OCI-M2 (cell line): ENCODE measurements at regions not wholly inside any gene's neighbourhood (a gene's known extent, or its start where the extent isn't known, plus 50 kb on each side); places are given as distances from the start of the nearest gene placed in this dataset.

Experiments used
- DNase-seq: peaks from one replicate; lab custom pipeline; 2025; ENCODE audit not compliant: unreplicated experiment; lab: John Stamatoyannopoulos, UW

GRCh38 chr15:96720251-96720650 is 389.8 kb downstream of the NR2F2 start:
- no peak for DNase-seq

GRCh38 chr15:96720656-96721055 is 390.2 kb downstream of the NR2F2 start:
- DNase-seq: no peak

DNA sequence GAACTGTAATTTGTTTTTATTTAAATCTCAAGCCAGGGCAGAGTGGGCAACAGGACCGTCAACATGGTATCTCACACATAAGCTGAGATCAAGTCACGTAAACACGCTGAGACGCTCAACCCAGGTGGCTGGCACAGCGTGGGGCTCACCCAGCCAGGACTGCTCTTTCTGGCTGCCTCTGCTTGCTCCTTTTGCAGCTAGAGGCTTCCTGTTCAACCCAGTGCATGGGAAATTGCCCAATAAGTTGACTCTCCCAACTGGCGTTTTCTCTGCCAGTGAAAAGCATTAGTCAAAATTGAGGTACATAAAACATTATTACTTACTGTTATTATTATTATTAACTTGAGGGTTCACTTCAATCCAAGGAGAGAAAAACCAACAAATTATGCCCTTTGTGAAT is 398.1 kb downstream of the NR2F2 start:
- no peak for DNase-seq

DNA sequence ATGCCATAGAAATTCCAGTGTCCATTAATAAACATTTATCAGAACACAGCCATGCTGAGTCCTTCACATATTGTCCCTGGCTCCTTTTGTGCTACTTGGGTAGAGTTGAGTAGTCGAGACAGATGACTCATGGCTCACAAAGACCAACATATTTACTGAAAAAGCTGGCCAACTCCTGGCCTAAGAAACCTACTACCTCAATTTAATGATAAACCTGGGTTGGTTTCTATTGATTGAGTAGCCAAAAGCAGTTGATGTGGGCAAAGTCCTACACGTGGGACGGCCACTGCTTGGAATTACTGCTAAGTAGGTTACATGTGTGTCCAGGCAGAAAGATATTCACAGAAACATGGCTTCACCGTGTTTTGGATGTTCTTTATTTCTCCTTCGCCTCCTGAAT is 402.2 kb downstream of the NR2F2 start:
- no peak for DNase-seq

DNA sequence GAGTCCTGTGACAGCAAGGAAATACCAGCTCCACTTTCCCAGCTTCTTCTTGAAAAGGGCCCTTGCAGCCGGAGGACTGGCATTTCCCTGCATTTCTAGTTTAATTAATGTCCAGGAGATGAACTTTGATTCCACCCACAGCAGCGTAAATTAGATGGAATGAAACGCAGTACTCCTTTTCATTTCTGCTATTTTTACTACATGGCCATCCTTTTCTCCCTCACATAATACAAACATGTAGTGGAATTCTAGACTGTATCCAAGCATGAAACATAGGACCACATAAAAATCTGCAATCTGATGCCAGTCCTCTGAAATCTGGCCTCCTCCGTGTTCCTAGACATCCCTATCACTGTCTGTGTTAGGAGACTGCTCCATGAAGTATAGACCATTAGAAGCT is 403.2 kb downstream of the NR2F2 start:
- no peak for DNase-seq

GRCh38 chr15:96735632-96736240 is 405.2 kb downstream of the NR2F2 start:
- DNase-seq: no peak

DNA sequence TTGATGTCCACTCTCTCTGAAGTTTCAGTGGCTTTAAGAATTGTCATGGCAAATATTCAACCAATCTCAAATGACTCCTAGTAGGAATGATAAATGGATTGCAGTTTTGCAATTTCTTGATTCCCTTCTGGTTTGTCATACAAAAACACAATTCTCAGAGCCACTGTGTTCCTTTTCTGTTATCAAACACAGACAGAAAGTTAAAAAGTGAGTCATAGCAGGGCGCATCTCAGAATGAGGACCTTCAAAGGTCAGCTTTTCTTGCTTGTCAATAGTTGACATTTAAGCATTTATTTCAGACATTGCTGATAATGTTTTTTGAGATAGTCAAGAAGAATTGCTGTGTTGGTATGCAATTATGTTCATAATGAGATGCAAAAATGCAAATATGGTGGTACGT is 405.9 kb downstream of the NR2F2 start:
- peak; percentile 19 for DNase-seq

- peak; percentile 46 for DNase-seq
Observed at GRCh38 chr15:96737408-96737807, 406.9 kb downstream of the NR2F2 start.

DNA sequence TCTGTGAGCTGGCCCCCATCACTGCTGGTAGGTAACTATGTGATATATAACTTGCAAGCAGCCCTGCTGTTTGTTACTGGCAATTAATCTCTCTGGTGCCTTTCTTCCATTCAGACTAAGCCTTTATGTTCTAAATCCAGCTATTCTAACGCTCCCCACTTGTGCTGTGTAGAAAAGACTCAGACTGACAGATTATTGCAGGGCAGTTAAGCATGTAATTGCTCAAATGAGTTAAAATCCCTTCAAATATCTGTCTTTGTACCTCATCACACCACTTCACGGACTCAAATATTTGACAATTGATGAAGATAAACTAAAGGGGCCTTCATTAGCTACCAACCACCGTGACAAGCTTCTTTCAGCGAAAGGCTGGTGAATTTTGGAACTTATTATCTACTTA is 416.2 kb downstream of the NR2F2 start:
- DNase-seq: no peak

DNA sequence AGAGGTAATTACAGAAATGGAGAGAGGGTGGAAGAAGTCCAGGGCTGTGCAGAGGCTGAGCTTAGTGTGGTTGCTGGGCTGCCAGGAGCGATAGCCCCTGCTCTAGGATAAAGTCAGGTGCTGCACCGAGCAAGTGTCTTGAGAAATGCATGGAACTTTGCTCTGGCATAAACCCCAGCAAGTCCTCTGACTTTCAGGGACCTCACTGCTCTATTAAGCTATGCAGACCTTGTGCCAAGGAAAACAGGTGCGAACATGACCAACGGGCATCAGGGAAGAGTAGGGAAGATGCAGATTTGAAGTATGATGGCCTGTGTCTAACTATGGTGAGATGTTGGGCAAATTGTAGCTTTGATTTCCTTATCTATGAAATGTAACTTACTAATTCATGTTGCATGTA is 416.8 kb downstream of the NR2F2 start:
- DNase-seq: no peak

DNA sequence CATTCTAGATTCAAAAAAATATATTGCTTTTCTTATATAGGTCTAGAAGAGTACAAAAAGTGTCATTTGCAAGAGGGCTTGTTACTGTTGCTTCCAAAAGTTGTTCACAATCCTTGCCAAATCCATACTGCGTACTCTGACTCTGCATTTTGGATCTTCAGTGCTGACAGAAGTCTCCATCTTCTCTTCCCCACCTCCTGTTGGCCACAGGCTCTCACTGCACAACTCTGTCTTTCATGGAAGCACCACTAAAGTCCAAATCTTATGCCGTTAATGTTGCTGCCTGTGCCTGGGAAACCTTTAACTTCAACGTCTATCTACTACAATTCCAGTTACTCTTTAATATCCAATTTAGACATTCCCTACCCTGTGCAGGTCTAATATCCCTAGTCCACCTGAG is 419.9 kb downstream of the NR2F2 start:
- no peak for DNase-seq

DNA sequence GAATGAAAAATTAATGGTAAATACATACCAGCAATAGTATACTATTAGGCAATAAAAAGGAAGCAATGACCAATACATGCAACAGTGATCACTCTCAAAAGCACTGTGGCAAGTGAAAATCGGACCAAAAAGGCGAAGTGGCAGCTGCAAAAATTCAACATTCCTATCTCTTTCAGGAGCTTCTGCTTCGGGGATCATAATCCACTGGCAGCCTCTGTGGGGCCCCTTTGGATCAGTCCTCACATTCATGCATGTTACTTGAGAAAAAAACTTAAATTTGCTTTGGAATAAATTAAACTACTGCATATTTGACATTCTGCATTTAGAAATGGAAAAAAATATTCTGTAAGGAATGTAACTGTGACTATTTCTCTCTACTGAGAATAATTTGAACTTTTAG is 425.6 kb downstream of the NR2F2 start:
- DNase-seq: no peak

DNA sequence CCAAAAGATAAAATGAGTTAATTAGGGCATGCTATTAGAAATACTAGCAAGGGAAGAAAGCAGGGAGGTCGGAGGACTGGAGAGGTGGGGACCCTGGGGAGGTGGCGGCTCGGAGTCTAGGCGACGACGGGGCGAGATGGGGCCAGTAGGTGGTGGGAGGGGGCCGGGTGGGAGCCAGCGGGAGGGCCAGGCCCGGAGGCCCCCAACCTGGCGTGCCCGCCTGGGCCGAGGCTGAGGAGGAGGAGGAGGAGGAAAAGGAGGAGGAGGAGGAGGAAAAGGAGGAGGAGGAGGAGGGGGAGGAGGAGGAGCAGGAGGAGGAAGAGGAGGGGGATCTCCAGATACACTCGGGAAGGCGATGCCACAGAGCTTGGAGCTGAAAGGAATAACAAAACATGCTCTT is 426.2 kb downstream of the NR2F2 start:
- DNase-seq: no peak

DNA sequence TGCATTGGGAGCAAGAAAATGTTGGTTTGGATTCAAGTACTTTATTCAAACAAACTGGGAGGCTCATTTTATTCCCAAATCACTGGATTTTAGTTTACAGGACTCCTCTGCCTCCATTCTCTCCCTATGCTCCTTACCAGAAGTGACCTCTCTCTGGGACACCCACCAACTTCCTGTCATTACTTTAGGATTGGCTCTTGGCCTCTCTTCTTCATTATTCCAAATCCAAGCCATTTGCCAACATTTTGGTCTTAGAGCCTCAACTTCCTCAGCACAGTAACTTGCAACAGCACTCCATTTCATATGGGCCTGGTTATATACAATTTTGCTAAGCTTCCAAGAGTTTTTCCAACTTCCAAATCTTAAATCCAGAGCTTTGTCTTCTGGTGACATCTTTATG is 432.1 kb downstream of the NR2F2 start:
- no peak for DNase-seq

- no peak for DNase-seq
Observed at GRCh38 chr15:96764501-96764900, 434.0 kb downstream of the NR2F2 start.

DNA sequence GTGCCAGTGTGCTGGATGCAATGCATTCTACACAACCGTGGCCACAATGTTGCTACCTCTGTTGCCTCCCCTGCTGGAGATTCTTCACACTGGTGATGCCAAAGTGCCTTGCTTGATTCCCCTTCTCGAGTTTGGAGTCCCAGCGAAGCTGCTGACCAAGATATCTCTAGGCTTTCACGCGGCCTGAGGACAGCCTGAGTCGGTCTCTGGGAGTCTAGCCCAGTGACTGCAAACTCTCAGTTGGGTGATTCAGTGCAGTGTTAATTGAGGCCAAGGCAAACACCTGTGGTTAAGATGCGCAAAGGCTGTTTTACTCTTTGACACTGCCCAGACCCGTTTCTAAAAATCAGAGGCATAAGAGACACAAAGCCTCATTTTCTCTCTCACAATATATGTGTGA is 434.4 kb downstream of the NR2F2 start:
- DNase-seq: no peak

- no peak for DNase-seq
Observed at GRCh38 chr15:96766366-96766765, 435.9 kb downstream of the NR2F2 start.

DNA sequence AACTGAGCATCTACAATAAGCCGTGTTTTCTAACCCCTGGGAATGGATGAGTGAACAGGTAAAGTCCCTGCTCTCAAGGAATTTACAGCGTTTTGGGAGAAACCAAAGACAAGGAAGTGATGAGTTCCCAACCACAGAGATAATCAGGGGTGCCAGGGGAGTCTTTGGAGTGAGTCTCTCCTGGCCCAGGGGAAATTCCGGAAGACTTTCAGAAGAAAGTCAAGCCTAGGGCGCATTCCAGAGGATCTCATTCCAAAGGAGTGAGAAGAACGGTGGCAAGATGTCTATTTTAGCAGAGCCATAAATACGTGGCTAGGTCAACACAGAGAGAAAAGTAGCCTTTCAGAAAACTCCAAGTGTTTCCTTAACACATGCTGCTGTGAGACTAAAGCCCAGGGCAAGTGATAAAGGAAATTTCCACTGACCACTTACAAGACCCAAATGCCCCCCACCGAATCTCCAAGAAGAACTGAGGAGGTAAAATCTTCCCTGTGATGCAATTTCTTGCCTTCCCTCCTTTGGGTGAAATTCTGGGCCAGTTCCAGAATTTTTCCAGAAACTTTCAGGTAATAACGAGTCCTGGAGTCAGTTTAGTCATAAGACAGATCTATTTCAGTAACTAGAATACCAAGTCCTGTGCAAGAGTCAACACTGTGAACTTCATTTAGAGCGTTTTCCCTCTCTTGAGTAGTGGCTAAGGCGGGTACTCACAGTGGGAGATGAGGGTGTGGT is 437.4 kb downstream of the NR2F2 start:
- no peak for DNase-seq

DNA sequence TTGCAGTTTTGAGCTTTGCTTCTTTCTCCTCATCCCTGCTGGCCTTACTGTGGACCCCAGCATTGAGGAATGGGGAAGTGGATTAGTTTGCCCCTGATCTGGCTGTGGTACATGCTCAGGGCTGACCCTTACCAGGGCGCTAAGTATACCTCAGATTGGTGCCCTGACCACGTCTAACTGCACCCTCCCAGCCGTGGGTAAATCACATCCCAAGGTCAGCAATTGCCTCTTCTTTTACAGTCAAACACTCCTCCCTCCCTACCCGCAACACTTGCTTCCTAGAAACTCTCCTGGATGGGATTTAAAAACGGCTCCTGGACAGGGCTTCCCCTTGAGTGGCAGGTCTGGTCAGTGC is 437.9 kb downstream of the NR2F2 start:
- DNase-seq: no peak

GRCh38 chr15:96771035-96771434 is 440.5 kb downstream of the NR2F2 start:
- no peak for DNase-seq

GRCh38 chr15:96774216-96774615 is 443.7 kb downstream of the NR2F2 start:
- no peak for DNase-seq

DNA sequence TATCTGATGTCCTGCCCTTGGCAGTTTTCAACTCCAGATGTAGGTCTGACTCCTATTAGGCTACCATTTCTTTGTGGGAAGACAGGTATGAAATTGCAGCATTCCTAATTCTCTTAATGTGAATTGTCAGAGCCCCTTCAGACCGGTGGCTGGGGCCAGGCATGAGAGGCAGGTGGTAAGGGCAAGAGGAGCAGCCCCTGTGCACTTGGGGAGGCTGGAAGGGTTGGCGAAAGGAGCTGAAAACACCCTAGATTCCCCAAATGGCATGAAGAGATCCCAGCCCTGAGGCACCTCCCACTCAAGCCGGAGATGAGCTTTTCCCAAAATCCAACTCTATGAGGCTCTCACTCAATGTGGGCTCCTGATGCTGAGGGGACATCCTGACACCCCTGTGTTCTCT is 453.2 kb downstream of the NR2F2 start:
- DNase-seq: no peak

DNA sequence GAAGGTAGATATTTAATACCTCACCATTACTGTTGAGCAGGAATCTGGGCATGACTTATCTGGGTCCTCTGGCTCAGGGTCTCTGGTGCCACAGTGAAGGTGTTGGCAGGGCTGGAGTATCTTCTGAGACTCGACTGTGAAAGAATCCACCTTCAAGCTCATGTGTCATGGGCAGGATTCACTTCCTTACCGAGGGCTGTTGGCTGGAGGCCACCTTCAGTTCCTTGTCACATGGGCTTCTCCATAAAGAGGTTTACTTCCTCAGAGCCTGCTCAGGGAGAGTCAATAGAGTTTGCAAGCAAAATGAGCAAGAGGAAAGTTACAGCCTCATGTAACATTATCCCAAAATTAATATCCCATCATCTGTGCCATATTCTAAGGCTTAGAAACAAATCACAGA is 459.5 kb downstream of the NR2F2 start:
- DNase-seq: no peak
